HG03108 (cell line): ENCODE measurements at regions not wholly inside any gene's neighbourhood (a gene's known extent, or its start where the extent isn't known, plus 50 kb on each side); places are given as distances from the start of the nearest gene placed in this dataset.
A peak's percentile ranks its signal among the peaks of the same experiment; 100 is the strongest.
"Not testable (repeated sequence)": the region's sequence is repeated elsewhere in the genome, so short reads cannot be mapped to it uniquely, and the experiment has no call there.

Experiments
- ATAC-seq: cut with Tn5 transposase; IDR thresholded peaks from one replicate; pipeline ENCODE4 v1.9.1; 2021; ENCODE audit warnings: moderate library complexity; ENCODE audit not compliant: unreplicated experiment

GRCh38 chr20:48012401-48012974 lies 227.2 kb upstream of the SULF2 start:
- no peak for ATAC-seq

DNA sequence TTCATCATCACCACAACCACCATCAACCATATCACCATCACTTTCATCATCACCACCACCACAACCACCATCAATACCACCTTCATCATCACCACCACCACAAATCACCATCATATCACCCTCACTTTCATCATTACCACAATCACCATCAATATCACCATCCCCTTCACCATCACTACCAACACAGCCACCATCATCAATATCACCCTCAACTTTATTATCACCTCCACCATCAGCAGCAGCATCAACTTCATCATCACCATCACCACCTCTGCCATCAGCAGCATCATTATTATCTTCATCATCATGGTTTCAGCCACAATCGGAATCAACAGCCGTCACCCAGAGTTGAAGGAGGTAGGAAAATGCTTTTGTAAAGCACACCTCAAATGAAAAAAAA lies 225.7 kb upstream of the SULF2 start:
- no peak for ATAC-seq

- ATAC-seq = no peak
Measured at GRCh38 chr20:48010623-48011022, 225.3 kb upstream of the SULF2 start.

DNA sequence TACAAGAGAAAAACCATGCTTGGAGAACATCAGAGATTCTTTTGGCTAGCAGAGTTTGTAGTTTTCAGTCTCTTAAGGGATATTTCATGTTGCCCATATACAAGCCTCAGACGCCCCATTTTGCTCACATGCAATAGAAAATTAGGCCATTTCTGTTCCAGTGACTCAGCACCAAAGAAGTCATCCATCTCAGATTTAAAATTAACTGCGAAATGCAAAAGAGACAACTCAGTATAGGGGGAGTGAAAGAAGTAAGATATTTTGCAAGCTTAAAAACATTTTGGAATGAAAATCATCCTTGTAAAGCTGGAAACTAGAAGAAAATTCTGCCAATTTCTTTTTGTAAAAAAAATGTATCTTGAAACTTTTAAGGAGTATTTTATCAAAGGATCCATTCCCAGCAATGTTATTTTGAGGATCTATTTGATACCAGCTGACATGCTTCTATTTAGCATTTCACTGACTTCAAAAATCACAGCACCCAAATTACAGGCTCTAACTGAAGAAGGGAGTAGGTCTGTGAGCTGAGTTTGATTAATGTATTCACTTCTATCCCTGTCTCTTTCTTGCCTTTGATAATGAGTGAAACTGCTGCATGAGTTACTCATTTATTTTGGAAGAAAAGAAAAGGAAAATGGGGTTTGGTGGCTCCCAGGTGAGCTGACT lies 223.7 kb upstream of the SULF2 start:
- no peak for ATAC-seq

- no peak for ATAC-seq
Measured at GRCh38 chr20:48007351-48007750, 222.1 kb upstream of the SULF2 start.

GRCh38 chr20:48006036-48006833 lies 221.0 kb upstream of the SULF2 start:
- no peak for ATAC-seq

- ATAC-seq = no peak
Measured at GRCh38 chr20:48003021-48003420, 217.7 kb upstream of the SULF2 start.

- ATAC-seq = peak; percentile 90
Measured at GRCh38 chr20:48002517-48002970, 217.3 kb upstream of the SULF2 start.

DNA sequence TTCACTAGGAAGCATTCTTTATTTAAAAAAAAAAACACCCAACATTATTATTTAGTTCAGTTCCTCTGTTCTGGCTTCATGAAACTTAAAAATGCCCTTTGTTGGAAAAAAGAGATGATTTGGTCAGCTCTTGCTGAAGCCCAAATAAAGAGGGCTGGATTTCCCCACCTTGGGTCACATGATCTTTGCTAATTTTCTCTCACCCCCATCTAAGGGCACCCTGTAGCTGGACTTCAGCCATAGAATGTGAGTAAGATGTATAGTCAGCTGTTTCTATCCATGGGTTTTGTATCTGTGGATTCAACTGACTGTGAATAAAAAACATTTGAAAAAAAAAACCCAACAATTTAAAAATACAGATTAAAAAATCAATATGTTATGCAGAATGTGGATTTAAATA lies 213.9 kb upstream of the SULF2 start:
- no peak for ATAC-seq

DNA sequence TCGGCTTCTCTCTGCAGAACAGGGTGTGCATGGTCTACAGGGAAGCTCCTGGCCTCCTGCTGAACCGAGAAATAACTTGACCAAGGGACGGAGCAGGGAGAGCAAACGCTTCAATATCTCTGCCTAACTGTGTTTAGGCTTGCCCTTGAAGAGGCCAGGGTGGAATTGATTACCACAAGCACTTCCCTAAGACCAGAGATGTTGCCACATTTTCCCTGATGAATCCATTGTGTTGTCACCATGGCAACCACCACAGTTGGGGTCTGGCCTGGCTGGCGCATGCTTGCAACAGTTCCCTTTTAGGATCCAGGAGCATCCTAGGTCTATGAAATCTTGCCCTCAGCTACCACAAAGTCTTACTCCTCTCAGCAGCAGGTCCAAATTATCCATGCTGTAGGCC lies 213.5 kb upstream of the SULF2 start:
- no peak for ATAC-seq

GRCh38 chr20:47995661-47996060 lies 210.4 kb upstream of the SULF2 start:
- no peak for ATAC-seq

GRCh38 chr20:47993817-47994216 lies 208.5 kb upstream of the SULF2 start:
- no peak for ATAC-seq

- ATAC-seq = no peak
Measured at GRCh38 chr20:47993035-47993755, 207.9 kb upstream of the SULF2 start.

DNA sequence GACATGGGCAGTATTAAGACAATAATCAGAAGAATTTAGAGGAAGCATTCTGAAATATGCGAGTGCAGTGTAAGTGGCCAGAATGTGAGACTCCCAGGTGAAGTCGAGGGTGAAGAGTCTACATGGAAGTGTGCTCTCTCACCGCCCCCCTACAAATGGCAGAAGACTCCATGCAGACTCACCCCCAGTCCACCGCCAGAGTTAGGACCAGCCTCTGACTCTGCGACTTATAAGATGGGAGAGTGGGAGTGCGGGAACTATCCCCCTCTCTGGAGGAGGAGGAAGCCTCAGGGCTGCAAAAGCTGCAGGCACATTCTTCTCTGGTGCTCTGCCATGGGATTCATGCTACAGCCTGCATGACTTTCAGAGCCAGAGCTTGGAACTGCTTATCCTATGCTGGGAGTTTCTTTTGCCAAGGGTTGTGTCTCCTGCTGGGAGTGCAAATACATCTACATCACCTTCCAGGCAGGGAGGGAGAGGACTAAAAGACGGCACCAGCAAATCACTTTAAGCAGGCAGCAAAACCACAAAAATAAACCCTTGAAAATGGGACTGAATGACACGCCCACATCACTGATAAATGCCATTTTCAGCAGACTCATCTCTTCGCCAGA lies 206.7 kb upstream of the SULF2 start:
- ATAC-seq = no peak

DNA sequence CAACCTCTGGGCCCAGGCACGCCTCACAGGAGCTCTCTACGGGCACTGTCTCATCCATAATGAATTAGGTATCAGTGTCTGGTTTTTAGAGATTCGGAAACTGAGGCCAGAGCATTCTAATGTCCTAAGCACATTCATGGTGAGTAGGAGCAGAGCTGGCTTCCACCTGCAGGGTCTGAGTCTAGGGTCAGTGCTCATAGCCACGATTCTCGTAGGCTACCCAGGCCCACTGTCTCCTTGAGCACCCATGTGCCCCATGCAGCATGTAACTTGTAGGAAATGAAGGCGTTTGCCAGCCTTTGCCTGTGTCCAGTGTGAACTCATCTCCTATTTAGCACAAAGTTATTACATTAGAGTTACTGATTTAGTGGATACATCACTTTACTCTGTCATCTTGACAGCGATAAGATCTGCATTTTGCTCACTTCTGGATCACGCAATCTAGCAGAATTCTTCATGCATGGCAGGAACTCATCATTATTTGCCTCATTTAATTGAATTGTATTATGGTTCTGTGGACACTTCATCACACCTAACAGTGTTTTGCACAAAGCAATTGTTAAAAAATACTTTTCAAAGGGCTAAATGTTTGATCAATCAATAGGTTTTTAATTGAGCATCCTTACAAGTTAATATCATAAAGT lies 205.3 kb upstream of the SULF2 start:
- ATAC-seq = no peak

GRCh38 chr20:47989957-47990356 lies 204.7 kb upstream of the SULF2 start:
- no peak for ATAC-seq

- no peak for ATAC-seq
Measured at GRCh38 chr20:47988676-47989075, 203.4 kb upstream of the SULF2 start.

- ATAC-seq = no peak
Measured at GRCh38 chr20:47985092-47985850, 200.0 kb upstream of the SULF2 start.

DNA sequence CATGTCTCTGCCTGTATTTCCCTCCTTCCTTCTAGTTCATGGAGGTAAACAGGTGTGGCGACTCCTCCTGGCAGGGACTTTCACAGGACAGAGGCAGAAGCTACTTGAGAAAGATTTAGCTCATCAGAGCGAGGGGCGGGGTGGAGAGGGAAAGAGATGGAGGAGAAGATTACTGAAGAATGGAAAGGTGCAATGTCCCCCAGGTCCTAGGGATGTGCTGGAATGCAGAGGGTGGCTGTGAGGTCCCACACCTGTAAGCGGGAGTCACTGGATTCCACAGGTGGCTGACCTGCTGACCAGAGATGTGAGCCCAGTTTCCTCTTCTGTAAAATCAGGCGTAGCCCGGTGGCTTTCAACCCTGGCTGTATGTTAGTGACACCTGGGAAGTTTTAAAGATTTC lies 199.2 kb upstream of the SULF2 start:
- no peak for ATAC-seq

- ATAC-seq = not testable (repeated sequence)
Measured at GRCh38 chr20:47983642-47984041, 198.4 kb upstream of the SULF2 start.
